MM.1S (cell line): ENCODE measurements at regions not wholly inside any gene's neighbourhood (a gene's known extent, or its start where the extent isn't known, plus 50 kb on each side); places are given as distances from the start of the nearest gene placed in this dataset.

Experiments used
- CTCF ChIP-seq: fragments of 300-600 bp; sonication (generic); IDR thresholded peaks from 2 replicates; pipeline ENCODE4 v1.5.1; 2016; ENCODE audit warnings: antibody characterized with exemption, low read length, mixed read lengths
- EZH2 ChIP-seq: fragments of 300-600 bp; sonication (generic); optimal IDR thresholded peaks from 2 replicates; pipeline ENCODE3; 2017; ENCODE audit warnings: low read depth, mild to moderate bottlenecking, antibody characterized with exemption, low read length, mixed read lengths

GRCh38 chr5:175337680-175338079 is 106.3 kb downstream of the DRD1 start:
- TF ChIP-seq CTCF, result no peak
- TF ChIP-seq EZH2, result no peak
